Mesenchymal stem cell (in vitro differentiated cells and primary cell): ENCODE measurements at regions not wholly inside any gene's neighbourhood (a gene's known extent, or its start where the extent isn't known, plus 50 kb on each side); places are given as distances from the start of the nearest gene placed in this dataset.

Source experiments
- DNase-seq: peaks from one replicate; pipeline ENCODE4 v3.0.0-alpha.2; 2013
- H2AFZ ChIP-seq: one replicate; pipeline ENCODE4 v1.6.1; 2013; ENCODE audit warnings: low read depth, mild to moderate bottlenecking, control low read depth, inconsistent platforms, low read length, moderate library complexity
- H2AK5ac ChIP-seq: 2 replicates; pipeline ENCODE4 v1.6.1; 2013; ENCODE audit warnings: low read length, moderate library complexity, mild to moderate bottlenecking, inconsistent platforms; ENCODE audit not compliant: severe bottlenecking
- H2BK120ac ChIP-seq: one replicate; pipeline ENCODE4 v1.6.1; 2013; ENCODE audit warnings: low read depth, mild to moderate bottlenecking, inconsistent platforms, low read length, moderate library complexity
- H2BK12ac ChIP-seq, 2 experiments: one replicate each; pipeline ENCODE4 v1.6.1; 2013; ENCODE audit warnings: inconsistent platforms in 2 of 2, low read length in 2 of 2, mild to moderate bottlenecking in 2 of 2, moderate library complexity in 2 of 2, control low read depth in 1 of 2
- H2BK15ac ChIP-seq: one replicate; pipeline ENCODE4 v1.6.1; 2013; ENCODE audit warnings: mild to moderate bottlenecking, low read depth, inconsistent platforms; ENCODE audit not compliant: poor library complexity, severe bottlenecking
- H2BK5ac ChIP-seq: 2 replicates; pipeline ENCODE4 v1.6.1; 2013; ENCODE audit warnings: low read depth, mild to moderate bottlenecking, low read length, control low read depth, inconsistent platforms; ENCODE audit not compliant: poor library complexity, severe bottlenecking
- H3K14ac ChIP-seq, 2 experiments: one replicate each; pipeline ENCODE4 v1.6.1; 2013; ENCODE audit warnings: inconsistent platforms in 2 of 2, low read length in 2 of 2, control low read depth in 1 of 2, mild to moderate bottlenecking in 1 of 2, moderate library complexity in 1 of 2
- H3K18ac ChIP-seq, 2 experiments: one replicate each; pipeline ENCODE4 v1.6.1; 2013; ENCODE audit warnings: inconsistent platforms in 2 of 2, low read length in 2 of 2, control low read depth in 1 of 2, low read depth in 1 of 2, mild to moderate bottlenecking in 1 of 2
- H3K23ac ChIP-seq, 2 experiments: one replicate each; pipeline ENCODE4 v1.6.1; 2013; ENCODE audit warnings: inconsistent platforms in 2 of 2, low read length in 2 of 2, mild to moderate bottlenecking in 2 of 2, moderate library complexity in 2 of 2, control low read depth in 1 of 2
- H3K27ac ChIP-seq: 2 replicates; pipeline ENCODE4 v1.5.1; 2013; ENCODE audit warnings: mild to moderate bottlenecking, moderate library complexity, low read length, control low read depth, inconsistent platforms; ENCODE audit not compliant: poor library complexity, severe bottlenecking
- H3K27me3 ChIP-seq, 2 experiments: 2 replicates each; pipeline versions ENCODE4 v1.6.1 to v1.7.0; 2013; ENCODE audit warnings: low read length in 2 of 2, mild to moderate bottlenecking in 2 of 2, moderate library complexity in 2 of 2, control low read depth in 1 of 2, inconsistent platforms in 1 of 2; ENCODE audit not compliant: control insufficient read depth in 1 of 2, insufficient read depth in 1 of 2
- H3K36me3 ChIP-seq, 2 experiments: 2 replicates each; pipeline versions ENCODE4 v1.6.1 to v1.7.0; 2013; ENCODE audit warnings: low read length in 2 of 2, control low read depth in 1 of 2, inconsistent platforms in 1 of 2, low read depth in 1 of 2, mild to moderate bottlenecking in 1 of 2; ENCODE audit not compliant: insufficient read depth in 2 of 2, control insufficient read depth in 1 of 2
- H3K4ac ChIP-seq, 2 experiments: one replicate each; pipeline ENCODE4 v1.6.1; 2013; ENCODE audit warnings: inconsistent platforms in 2 of 2, low read length in 2 of 2, mild to moderate bottlenecking in 2 of 2, moderate library complexity in 2 of 2, control low read depth in 1 of 2, low read depth in 1 of 2
- H3K4me1 ChIP-seq: 2 replicates; pipeline ENCODE4 v1.6.1; 2013; ENCODE audit warnings: low read depth, low read length, control low read depth; ENCODE audit not compliant: control insufficient read depth, insufficient read depth
- H3K4me2 ChIP-seq: 2 replicates; pipeline ENCODE4 v1.6.1; 2013; ENCODE audit warnings: low read length, mild to moderate bottlenecking, inconsistent platforms; ENCODE audit not compliant: poor library complexity, severe bottlenecking
- H3K4me3 ChIP-seq, 2 experiments: 2 replicates each; pipeline versions ENCODE4 v1.5.1 to v1.7.0; 2013; ENCODE audit warnings: low read length in 2 of 2, mild to moderate bottlenecking in 2 of 2, control low read depth in 1 of 2, low read depth in 1 of 2; ENCODE audit not compliant: insufficient read depth in 1 of 2
- H3K79me1 ChIP-seq: replicated peaks from 2 replicates; pipeline ENCODE4 v1.6.1; 2013; ENCODE audit warnings: mild to moderate bottlenecking, control low read depth, low read length, inconsistent platforms; ENCODE audit not compliant: poor library complexity, severe bottlenecking
- H3K9ac ChIP-seq: 2 replicates; pipeline ENCODE4 v1.7.0; 2013; ENCODE audit warnings: mild to moderate bottlenecking, low read length, moderate library complexity
- H3K9me3 ChIP-seq: 2 replicates; pipeline ENCODE4 v1.7.0; 2013; ENCODE audit warnings: mild to moderate bottlenecking, low read length; ENCODE audit not compliant: control insufficient read depth
- H4K8ac ChIP-seq: one replicate; pipeline ENCODE4 v1.6.1; 2013; ENCODE audit warnings: inconsistent platforms, mild to moderate bottlenecking, low read length, moderate library complexity
- H4K91ac ChIP-seq: one replicate; pipeline ENCODE4 v1.6.1; 2013; ENCODE audit warnings: mild to moderate bottlenecking, low read length, inconsistent platforms
- WGBS: methylation state at CpG from one replicate; pipeline ENCODE4 v1.1.7; 2013; ENCODE audit warnings: mixed read lengths; 5-methylcytosine and 5-hydroxymethylcytosine counted together

GRCh38 chr16:26189536-26189935, 497.8 kb downstream of the HS3ST4 start:
- no peak overlapping the region for H3K4ac ChIP-seq
- H3K36me3 ChIP-seq, result no peaks in the 10 kb centered on the region
- H2BK12ac ChIP-seq, result no peak overlapping the region
- no peaks in the 10 kb centered on the region for H3K79me1 ChIP-seq
- H4K8ac ChIP-seq, result no peak overlapping the region
- H3K9ac ChIP-seq, result no peak overlapping the region
- no peaks in the 10 kb centered on the region for H3K9me3 ChIP-seq
- H2BK5ac ChIP-seq, result no peak overlapping the region
- no peak overlapping the region for H3K18ac ChIP-seq
- no peak overlapping the region for H3K14ac ChIP-seq
- no peak overlapping the region for H3K4me2 ChIP-seq
- H2AK5ac ChIP-seq, result no peak overlapping the region
- no peak overlapping the region for H3K27ac ChIP-seq
- no peak overlapping the region for H3K4me3 ChIP-seq
- H3K27me3 ChIP-seq, result no peaks in the 10 kb centered on the region
- no peak for DNase-seq
- no peak overlapping the region for H4K91ac ChIP-seq
- no peaks in the 10 kb centered on the region for H3K4me1 ChIP-seq
- H2BK120ac ChIP-seq, result no peak overlapping the region
- no peak overlapping the region for H2AFZ ChIP-seq
- WGBS, result 50% methylated on average over 6 of the region's 6 CpGs
- H3K23ac ChIP-seq, result no peak overlapping the region
- H2BK15ac ChIP-seq, result no peak overlapping the region

GRCh38 chr16:26194526-26194925, 502.8 kb downstream of the HS3ST4 start:
- H3K4me1 ChIP-seq, result no peaks in the 10 kb centered on the region
- no peak overlapping the region for H3K14ac ChIP-seq
- H3K27me3 ChIP-seq, result no peaks in the 10 kb centered on the region
- H4K91ac ChIP-seq, result no peak overlapping the region
- H2AK5ac ChIP-seq, result no peak overlapping the region
- H3K36me3 ChIP-seq, result no peaks in the 10 kb centered on the region
- H3K9ac ChIP-seq, result no peak overlapping the region
- H3K79me1 ChIP-seq, result no peaks in the 10 kb centered on the region
- H3K4me3 ChIP-seq, result no peak overlapping the region
- no peak overlapping the region for H3K27ac ChIP-seq
- no peak overlapping the region for H3K4ac ChIP-seq
- no peak overlapping the region for H2BK120ac ChIP-seq
- WGBS, result 93% methylated on average over 3 of the region's 3 CpGs
- H2BK15ac ChIP-seq, result no peak overlapping the region
- no peak overlapping the region for H2BK12ac ChIP-seq
- no peak overlapping the region for H2AFZ ChIP-seq
- H3K18ac ChIP-seq, result no peak overlapping the region
- H3K4me2 ChIP-seq, result no peak overlapping the region
- no peaks in the 10 kb centered on the region for H3K9me3 ChIP-seq
- DNase-seq, result no peak
- no peak overlapping the region for H2BK5ac ChIP-seq
- no peak overlapping the region for H3K23ac ChIP-seq
- no peak overlapping the region for H4K8ac ChIP-seq

DNA sequence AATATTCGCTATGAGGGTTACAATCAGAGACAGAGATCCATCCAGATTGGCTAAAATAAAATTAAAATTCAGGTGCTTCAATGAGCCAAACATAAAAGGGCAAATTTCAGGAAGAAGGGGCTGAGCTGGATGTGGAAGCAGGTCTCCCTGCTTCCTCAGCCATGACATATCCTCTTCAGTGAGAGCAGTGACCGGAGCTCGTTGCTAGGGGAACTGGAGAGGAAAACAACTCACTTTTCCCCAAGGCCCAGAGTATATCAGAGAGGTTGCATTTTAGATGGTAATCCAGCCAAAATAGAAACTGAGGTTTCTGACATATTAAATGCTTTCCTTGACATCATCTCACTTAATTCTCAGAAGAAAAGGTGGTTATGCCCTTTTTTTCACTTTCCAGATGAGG, 503.5 kb downstream of the HS3ST4 start:
- no peak overlapping the region for H3K18ac ChIP-seq
- H4K8ac ChIP-seq, result no peak overlapping the region
- H3K9me3 ChIP-seq, result no peaks in the 10 kb centered on the region
- H4K91ac ChIP-seq, result no peak overlapping the region
- no peak overlapping the region for H2AK5ac ChIP-seq
- no peaks in the 10 kb centered on the region for H3K79me1 ChIP-seq
- H3K23ac ChIP-seq, result no peak overlapping the region
- H3K36me3 ChIP-seq, result no peaks in the 10 kb centered on the region
- H3K27ac ChIP-seq, result no peak overlapping the region
- no peak overlapping the region for H3K4me3 ChIP-seq
- no peak for DNase-seq
- no peaks in the 10 kb centered on the region for H3K4me1 ChIP-seq
- no peak overlapping the region for H3K4ac ChIP-seq
- no peak overlapping the region for H3K9ac ChIP-seq
- H3K27me3 ChIP-seq, result no peaks in the 10 kb centered on the region
- H2AFZ ChIP-seq, result no peak overlapping the region
- no peak overlapping the region for H2BK15ac ChIP-seq
- H2BK5ac ChIP-seq, result no peak overlapping the region
- H2BK120ac ChIP-seq, result no peak overlapping the region
- H3K4me2 ChIP-seq, result no peak overlapping the region
- H3K14ac ChIP-seq, result no peak overlapping the region
- no CpG with 5 or more reads among the region's 3 CpGs for WGBS
- H2BK12ac ChIP-seq, result no peak overlapping the region

DNA sequence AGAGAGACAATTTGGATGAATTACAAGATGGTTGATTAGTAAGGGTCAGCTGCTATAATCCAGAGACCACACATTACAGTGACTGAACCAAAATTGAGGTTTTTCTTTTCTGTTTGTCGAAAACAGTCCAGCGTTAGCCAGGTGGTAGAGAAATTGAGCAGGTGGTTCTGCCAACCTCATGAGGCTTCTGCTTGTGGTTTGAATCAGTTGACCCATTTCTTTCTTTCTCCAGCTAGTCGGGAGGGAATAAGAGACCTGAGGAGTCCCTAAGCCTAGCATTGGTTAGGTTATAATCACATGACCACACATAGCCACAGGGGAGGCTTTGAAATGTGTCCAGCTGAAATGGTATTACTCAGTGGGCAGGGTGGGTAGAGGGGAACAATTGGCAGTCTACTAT, 504.6 kb downstream of the HS3ST4 start:
- H2BK120ac ChIP-seq, result no peak overlapping the region
- H4K8ac ChIP-seq, result no peak overlapping the region
- H3K4me3 ChIP-seq, result no peak overlapping the region
- no peaks in the 10 kb centered on the region for H3K36me3 ChIP-seq
- 79% methylated on average over 3 of the region's 3 CpGs for WGBS
- no peaks in the 10 kb centered on the region for H3K9me3 ChIP-seq
- H3K4me1 ChIP-seq, result no peaks in the 10 kb centered on the region
- no peak for DNase-seq
- H4K91ac ChIP-seq, result no peak overlapping the region
- H3K79me1 ChIP-seq, result no peaks in the 10 kb centered on the region
- no peak overlapping the region for H3K23ac ChIP-seq
- H2AK5ac ChIP-seq, result no peak overlapping the region
- H3K14ac ChIP-seq, result no peak overlapping the region
- H2BK5ac ChIP-seq, result no peak overlapping the region
- no peak overlapping the region for H3K18ac ChIP-seq
- H2BK15ac ChIP-seq, result no peak overlapping the region
- H2BK12ac ChIP-seq, result no peak overlapping the region
- no peak overlapping the region for H3K9ac ChIP-seq
- no peak overlapping the region for H3K4ac ChIP-seq
- no peak overlapping the region for H3K4me2 ChIP-seq
- H3K27ac ChIP-seq, result no peak overlapping the region
- no peaks in the 10 kb centered on the region for H3K27me3 ChIP-seq
- H2AFZ ChIP-seq, result no peak overlapping the region
